GM19463 (cell line): ENCODE measurements at regions not wholly inside any gene's neighbourhood (a gene's known extent, or its start where the extent isn't known, plus 50 kb on each side); places are given as distances from the start of the nearest gene placed in this dataset.

ENCODE experiments used
- ATAC-seq: cut with Tn5 transposase; IDR thresholded peaks from one replicate; pipeline ENCODE4 v1.9.1; 2021; ENCODE audit warnings: mild to moderate bottlenecking, moderate library complexity; ENCODE audit not compliant: unreplicated experiment

DNA sequence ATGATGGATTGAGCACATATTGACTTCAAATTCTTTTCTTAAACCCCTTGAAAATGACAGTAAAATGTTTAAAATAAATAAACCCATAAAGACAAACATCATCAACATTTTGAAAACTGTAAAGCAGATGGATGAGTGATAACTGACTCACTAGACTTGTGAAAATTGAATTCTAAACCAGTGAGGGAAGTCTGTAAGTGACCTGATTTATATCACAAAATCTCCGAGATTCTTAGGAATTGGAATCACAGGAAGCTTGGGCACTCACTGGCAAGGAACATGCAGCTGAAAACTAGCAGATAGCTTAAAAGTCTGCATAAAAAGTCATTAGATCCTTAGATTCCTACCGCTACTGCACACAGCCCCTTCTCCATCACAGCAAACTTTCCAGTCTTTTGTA is 51.3 kb upstream of the TSC22D1 start:
- ATAC-seq: no peak

DNA sequence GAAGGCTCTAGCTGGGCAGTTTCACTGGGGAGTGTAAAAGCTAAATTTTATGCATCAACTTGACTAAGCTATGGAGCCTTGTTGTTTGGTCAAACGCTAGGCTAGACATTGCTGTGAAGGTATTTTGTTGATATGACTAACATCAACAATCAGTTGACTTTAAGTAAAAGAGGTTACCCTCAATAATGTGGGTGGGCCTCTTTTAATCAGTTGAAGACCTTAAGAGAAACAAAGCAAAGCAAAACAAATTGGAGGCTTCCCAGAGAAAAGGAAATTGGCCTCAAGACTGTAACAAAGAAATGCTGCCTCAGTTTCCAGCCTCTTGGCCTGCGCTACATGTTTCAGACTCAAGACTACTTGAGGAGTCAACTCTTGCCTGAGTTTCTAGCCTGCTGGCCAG is 50.0 kb upstream of the TSC22D1 start:
- ATAC-seq: no peak
